Loucy (cell line): ENCODE measurements at regions not wholly inside any gene's neighbourhood (a gene's known extent, or its start where the extent isn't known, plus 50 kb on each side); places are given as distances from the start of the nearest gene placed in this dataset.

Source experiments
- CTCF ChIP-seq: fragments of 200-600 bp; sonication (generic); conservative IDR thresholded peaks from 2 replicates; pipeline ENCODE4 v1.5.1; 2014; ENCODE audit warnings: mild to moderate bottlenecking, antibody characterized with exemption, low read length
- EZH2phosphoT487 ChIP-seq: fragments of 200-600 bp; IDR thresholded peaks from 2 replicates; pipeline ENCODE4 v1.6.1; 2018; ENCODE audit warnings: antibody characterized with exemption, mild to moderate bottlenecking, moderate library complexity, borderline replicate concordance

GRCh38 chr13:92974905-92975429 is 251.6 kb upstream of the GPC6 start:
- TF ChIP-seq CTCF (no peak), EZH2phosphoT487 (no peak)
